NCI-H2196 (cell line): ENCODE measurements at regions not wholly inside any gene's neighbourhood (a gene's known extent, or its start where the extent isn't known, plus 50 kb on each side); places are given as distances from the start of the nearest gene placed in this dataset.

Experiments
- DNase-seq: peaks from one replicate; lab custom pipeline; 2025; ENCODE audit not compliant: unreplicated experiment; lab: John Stamatoyannopoulos, UW

GRCh38 chr1:234537236-234537635, 58.3 kb upstream of the TARBP1 start:
- DNase-seq, result no peak

- DNase-seq, result no peak
These were observed 57.8 kb upstream of the TARBP1 start for GRCh38 chr1:234536741-234537140.

DNA sequence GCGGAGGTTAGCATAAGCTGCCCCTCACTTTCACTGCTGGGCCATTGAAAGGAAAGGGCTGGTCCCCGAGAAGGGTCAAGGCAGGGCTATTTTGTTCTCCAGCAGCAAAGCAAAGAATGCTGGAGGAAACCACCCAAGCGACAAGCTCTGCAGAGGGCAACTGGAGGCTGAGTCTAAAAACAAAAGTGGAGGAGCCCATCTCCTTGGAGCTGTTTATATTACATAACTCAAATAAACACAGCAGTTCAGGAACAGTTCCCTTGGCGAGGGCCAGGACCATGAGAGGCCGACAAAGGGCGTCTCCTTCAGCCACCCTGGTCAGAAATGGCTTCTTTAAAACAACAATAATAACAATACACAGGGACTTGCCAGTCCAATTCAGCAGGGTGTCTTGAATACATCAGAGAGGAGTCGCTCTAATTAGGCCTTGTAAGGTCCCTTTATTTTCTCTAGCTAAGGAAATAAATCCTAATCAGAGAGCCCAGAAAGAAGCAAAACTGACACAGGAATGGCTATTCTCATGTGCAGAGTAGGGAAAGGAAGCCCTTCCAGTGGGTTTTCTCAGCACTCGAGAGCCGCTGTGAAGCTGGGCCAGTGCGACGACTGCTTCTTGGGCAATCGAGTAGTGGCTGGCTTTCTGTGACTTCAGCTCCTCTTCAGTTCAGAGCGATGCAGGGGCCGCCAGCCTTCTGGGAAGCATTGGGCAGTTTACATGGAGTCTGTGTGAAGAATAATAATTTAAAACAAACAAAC, 57.0 kb upstream of the TARBP1 start:
- no peak for DNase-seq

GRCh38 chr1:234535218-234535617, 56.2 kb upstream of the TARBP1 start:
- DNase-seq, result no peak

DNA sequence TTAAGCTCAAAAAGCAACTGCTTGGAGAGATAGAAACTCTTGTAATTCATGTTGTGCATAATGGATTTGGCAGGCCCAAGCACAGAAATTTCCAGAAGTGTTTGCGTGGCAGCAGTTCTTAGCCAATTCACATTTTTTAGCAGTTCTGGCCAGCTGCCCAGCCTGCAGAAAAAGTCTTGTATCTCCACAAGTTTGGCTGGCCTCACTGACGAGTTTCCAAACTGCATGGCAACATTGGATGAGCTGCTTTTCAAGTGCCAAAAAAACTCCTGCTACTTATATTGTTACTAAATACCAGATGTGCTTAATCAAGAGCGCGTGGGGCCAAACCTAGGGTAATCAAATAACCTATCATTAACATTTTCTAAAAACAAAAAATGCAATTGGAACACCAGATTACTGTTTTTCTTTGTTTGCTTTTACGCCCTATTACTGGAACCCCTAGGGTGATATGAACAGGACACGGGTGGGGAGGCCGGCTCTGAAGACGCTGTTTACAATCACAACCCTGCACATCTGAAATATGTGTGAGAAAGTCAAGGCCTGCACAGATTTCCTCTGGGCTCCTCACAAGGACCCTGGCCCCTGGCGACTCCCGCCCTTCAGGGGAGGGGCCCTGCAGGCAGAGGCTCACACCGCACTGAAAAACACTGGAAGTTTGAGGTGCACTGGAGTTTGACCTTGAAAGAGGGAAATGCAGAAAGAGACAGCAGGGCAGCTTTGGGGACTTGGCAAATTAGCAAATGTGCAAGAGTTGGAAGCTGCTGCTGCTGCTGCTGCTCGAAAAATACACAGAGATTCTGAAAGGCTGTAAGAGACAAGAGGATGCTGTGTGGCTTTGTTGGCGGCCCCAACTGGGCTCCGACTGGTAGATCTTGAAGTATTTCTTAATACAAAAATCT, 55.2 kb upstream of the TARBP1 start:
- peak; percentile 37 for DNase-seq

- no peak for DNase-seq
These were observed 54.3 kb upstream of the TARBP1 start for GRCh38 chr1:234533034-234533891.

DNA sequence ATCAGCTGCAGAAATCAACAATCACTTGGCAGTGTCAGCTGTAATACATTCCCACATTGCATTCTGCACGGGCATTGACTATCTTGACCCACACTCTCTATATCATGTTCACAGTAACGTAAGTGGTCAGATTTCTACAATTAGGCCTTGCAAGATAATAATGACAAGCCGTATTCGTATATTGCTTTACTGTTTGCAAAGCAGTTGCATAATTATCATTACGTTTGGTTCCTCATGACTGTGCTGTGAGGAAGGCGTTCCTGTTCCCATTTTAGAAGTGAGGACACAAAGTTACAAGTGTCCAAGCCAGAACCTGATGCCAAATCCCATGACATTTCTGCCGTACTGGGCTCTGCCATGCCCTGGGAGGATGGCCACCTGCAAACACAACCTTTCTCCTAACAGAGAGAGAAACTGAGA, 53.5 kb upstream of the TARBP1 start:
- no peak for DNase-seq

- DNase-seq, result no peak
These were observed 52.2 kb upstream of the TARBP1 start for GRCh38 chr1:234531151-234531635.

DNA sequence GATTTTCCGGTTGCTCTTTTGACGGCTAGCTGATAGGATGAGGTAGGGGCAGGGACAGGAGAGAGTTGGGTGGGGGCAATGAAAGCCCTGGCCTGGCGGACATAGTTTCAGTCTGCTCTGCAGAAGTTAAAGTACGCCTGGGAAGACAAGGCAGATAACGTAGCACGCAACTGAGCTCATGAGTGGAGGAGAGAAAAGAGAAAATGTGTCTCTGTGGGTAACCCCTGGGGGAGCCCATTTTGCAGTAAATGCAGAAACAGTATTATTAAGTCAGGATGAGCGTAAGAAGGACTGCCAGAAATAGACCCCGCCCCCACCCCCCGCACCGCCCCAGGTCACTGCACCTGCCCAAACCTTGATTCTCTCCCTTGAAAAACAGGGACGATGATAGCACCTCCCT, 51.7 kb upstream of the TARBP1 start:
- DNase-seq, result no peak

GRCh38 chr1:234529950-234530237, 50.9 kb upstream of the TARBP1 start:
- DNase-seq, result no peak

- no peak for DNase-seq
These were observed 50.3 kb upstream of the TARBP1 start for GRCh38 chr1:234529095-234529949.
